CD14-positive monocyte (primary cell): ENCODE measurements at regions not wholly inside any gene's neighbourhood (a gene's known extent, or its start where the extent isn't known, plus 50 kb on each side); places are given as distances from the start of the nearest gene placed in this dataset.
A peak's percentile ranks its signal among the peaks of the same experiment; 100 is the strongest.

Experiments
- DNase-seq, 3 donors: peaks; one replicate each; pipeline ENCODE4 v3.0.0-alpha.2; 2011 to 2022
- H2AFZ ChIP-seq: 2 replicates; pipeline ENCODE4 v1.6.0; 2012; ENCODE audit warnings: mild to moderate bottlenecking, low read depth, low read length, inconsistent platforms; ENCODE audit not compliant: insufficient read depth, poor library complexity, severe bottlenecking
- H3K27ac ChIP-seq, 2 donors: 1 replicate in 1 of 2; 2 replicates in 1 of 2; pipeline ENCODE4 v1.5.1; 2012 to 2013; ENCODE audit warnings: low read length in 2 of 2, control low read depth in 1 of 2, inconsistent platforms in 1 of 2, low read depth in 1 of 2, mild to moderate bottlenecking in 1 of 2
- H3K27me3 ChIP-seq, 2 donors: one replicate each; pipeline versions ENCODE4 v1.6.0 to v1.6.1; 2011 to 2013; ENCODE audit warnings: low read length in 2 of 2; ENCODE audit not compliant: control insufficient read depth in 2 of 2, insufficient read depth in 2 of 2
- H3K36me3 ChIP-seq, 2 donors: replicated peaks in 1 of 2; 1 replicate in 1 of 2; 2 replicates in 1 of 2; pipeline versions ENCODE4 v1.5.1 to v1.6.1; 2012 to 2013; ENCODE audit warnings: low read length in 2 of 2, control low read depth in 1 of 2, inconsistent platforms in 1 of 2, mild to moderate bottlenecking in 1 of 2; ENCODE audit not compliant: insufficient read depth in 2 of 2, control insufficient read depth in 1 of 2
- H3K4me1 ChIP-seq, 2 donors: 1 replicate in 1 of 2; 2 replicates in 1 of 2; pipeline versions ENCODE4 v1.5.1 to v1.6.1; 2012 to 2013; ENCODE audit warnings: low read length in 2 of 2, control low read depth in 1 of 2, inconsistent platforms in 1 of 2, mild to moderate bottlenecking in 1 of 2, moderate library complexity in 1 of 2; ENCODE audit not compliant: insufficient read depth in 2 of 2, control insufficient read depth in 1 of 2
- H3K4me2 ChIP-seq: replicated peaks from 2 replicates; pipeline ENCODE3; 2012; ENCODE audit warnings: low read length, moderate library complexity, mild to moderate bottlenecking; ENCODE audit not compliant: poor library complexity, severe bottlenecking; ENCODE audit errors: extremely low read depth
- H3K4me3 ChIP-seq, 3 experiments: fragments of 200-600 bp in 1 of 3; sonication (generic) in 1 of 3; replicated peaks in 1 of 3; 1 replicate in 2 of 3; 2 replicates in 1 of 3; pipeline ENCODE4 v1.5.1; 2011 to 2013; ENCODE audit warnings: low read length in 3 of 3, mild to moderate bottlenecking in 3 of 3, control low read depth in 2 of 3, low read depth in 2 of 3, inconsistent platforms in 1 of 3, moderate library complexity in 1 of 3
- H3K79me2 ChIP-seq: 2 replicates; pipeline ENCODE4 v1.6.0; 2012; ENCODE audit warnings: mild to moderate bottlenecking, control low read depth, inconsistent platforms, low read length, moderate library complexity; ENCODE audit not compliant: insufficient read depth
- H3K9ac ChIP-seq: 2 replicates; pipeline ENCODE4 v1.6.0; 2017; ENCODE audit warnings: low read length, mild to moderate bottlenecking; ENCODE audit not compliant: insufficient read depth, poor library complexity, severe bottlenecking
- H3K9me3 ChIP-seq, 2 donors: replicated peaks in 1 of 2; 1 replicate in 1 of 2; 2 replicates in 1 of 2; pipeline versions ENCODE4 v1.5.1 to v1.6.1; 2012 to 2013; ENCODE audit warnings: low read length in 2 of 2, control low read depth in 1 of 2; ENCODE audit not compliant: control insufficient read depth in 1 of 2, insufficient read depth in 1 of 2
- H4K20me1 ChIP-seq: 2 replicates; pipeline ENCODE4 v1.6.0; 2012; ENCODE audit warnings: mild to moderate bottlenecking, low read length, control low read depth, moderate library complexity; ENCODE audit not compliant: insufficient read depth
- H3K27ac Mint-ChIP-seq, 7 donors: one replicate each; pipeline ENCODE4 v1.8.0; 2020; ENCODE audit warnings: mild to moderate bottlenecking in 7 of 7, mixed read lengths in 7 of 7, moderate library complexity in 6 of 7, inconsistent platforms in 2 of 7
- H3K27me3 Mint-ChIP-seq, 3 donors: one replicate each; pipeline ENCODE4 v1.8.0; 2021 to 2022; ENCODE audit warnings: low read depth in 3 of 3, mild to moderate bottlenecking in 3 of 3, mixed read lengths in 3 of 3, moderate library complexity in 3 of 3, inconsistent platforms in 1 of 3
- H3K36me3 Mint-ChIP-seq, 2 donors: one replicate each; pipeline ENCODE4 v1.8.0; 2020; ENCODE audit warnings: mixed read lengths in 2 of 2, inconsistent platforms in 1 of 2, mild to moderate bottlenecking in 1 of 2
- H3K4me1 Mint-ChIP-seq: one replicate; pipeline ENCODE4 v1.8.0; 2020; ENCODE audit warnings: mild to moderate bottlenecking, mixed read lengths
- H3K4me3 Mint-ChIP-seq, 2 donors: one replicate each; pipeline ENCODE4 v1.8.0; 2020; ENCODE audit warnings: mild to moderate bottlenecking in 2 of 2, mixed read lengths in 2 of 2, moderate library complexity in 1 of 2
- H3K9me3 Mint-ChIP-seq, 7 donors: one replicate each; pipeline ENCODE4 v1.8.0; 2020 to 2022; ENCODE audit warnings: mixed read lengths in 7 of 7, mild to moderate bottlenecking in 6 of 7, moderate library complexity in 6 of 7, inconsistent platforms in 2 of 7
- CTCF ChIP-seq: fragments of 200-600 bp; IDR thresholded peaks from one replicate; pipeline ENCODE4 v1.8.0; 2022; ENCODE audit warnings: antibody characterized with exemption, mild to moderate bottlenecking
- WGBS: methylation state at CpG from one replicate; pipeline ENCODE4 v1.1.5; 2013; ENCODE audit warnings: missing lambda C conversion rate; ENCODE audit not compliant: insufficient coverage; 5-methylcytosine and 5-hydroxymethylcytosine counted together
- intact Hi-C, 2 donors: fragments of 100-400 bp; cut with micrococcal nuclease; formaldehyde crosslinking; loops; one replicate each; pipeline versions ENCODE4 v1.15.0 to v1.15.1; 2023

GRCh38 chr7:26038201-26038990, 113.6 kb upstream of the NFE2L3 start:
- Mint-ChIP-seq H3K27ac (no peak overlapping the region), H3K4me3 (peak overlapping the region in 1 of 2 donors; percentile 35), H3K4me1 (peaks cover 14% of the 10 kb centered on the region), H3K36me3 (no peaks in the 10 kb centered on the region), H3K27me3 (peaks cover 19 to 37% (median 31%) of the 10 kb centered on the region in 3 donors), H3K9me3 (peaks cover 0 to 5% (median 0%) of the 10 kb centered on the region in 7 donors)
- Histone ChIP-seq H3K4me3 (no peak overlapping the region), H3K27ac (no peak overlapping the region), H3K9ac (no peak overlapping the region), H3K36me3 (no peaks in the 10 kb centered on the region), H3K4me1 (peaks cover 7 to 15% of the 10 kb centered on the region in 2 donors), H3K27me3 (peaks cover 32 to 38% of the 10 kb centered on the region in 2 donors), H3K4me2 (no peak overlapping the region), H4K20me1 (no peaks in the 10 kb centered on the region), H2AFZ (no peak overlapping the region), H3K79me2 (no peaks in the 10 kb centered on the region), H3K9me3 (no peaks in the 10 kb centered on the region)
- no peak for DNase-seq
- TF ChIP-seq CTCF: no peak
- intact Hi-C loops: no loop called here
- WGBS: 66% methylated on average over 8 of the region's 9 CpGs

GRCh38 chr7:26040085-26040484, 111.9 kb upstream of the NFE2L3 start:
- Histone ChIP-seq H4K20me1 (no peaks in the 10 kb centered on the region), H3K4me1 (peaks cover 4 to 14% of the 10 kb centered on the region in 2 donors), H3K36me3 (no peaks in the 10 kb centered on the region), H3K9ac (no peak overlapping the region), H3K27me3 (peaks cover 38 to 45% of the 10 kb centered on the region in 2 donors), H3K27ac (no peak overlapping the region), H3K79me2 (no peaks in the 10 kb centered on the region), H3K4me3 (no peak overlapping the region), H3K4me2 (no peak overlapping the region), H3K9me3 (no peaks in the 10 kb centered on the region), H2AFZ (no peak overlapping the region)
- Mint-ChIP-seq H3K4me3 (peak overlapping the region in 1 of 2 donors; percentile 56), H3K4me1 (peaks cover 12% of the 10 kb centered on the region), H3K36me3 (no peaks in the 10 kb centered on the region), H3K27me3 (peaks cover 25 to 46% (median 40%) of the 10 kb centered on the region in 3 donors), H3K9me3 (peaks cover 0 to 5% (median 0%) of the 10 kb centered on the region in 7 donors), H3K27ac (no peak overlapping the region)
- intact Hi-C loops: no loop called here
- WGBS: 100% methylated on average over 3 of the region's 5 CpGs
- TF ChIP-seq CTCF: no peak
- DNase-seq: no peak
